K562 (cell line): ENCODE measurements at regions not wholly inside any gene's neighbourhood (a gene's known extent, or its start where the extent isn't known, plus 50 kb on each side); places are given as distances from the start of the nearest gene placed in this dataset.

ENCODE experiments used
- ATAC-seq: fragments of 200-7000 bp; cut with Tn5 transposase; 3 replicates; pipeline ENCODE4 v1.9.1; 2020; ENCODE audit warnings: moderate library complexity
- BruUV-seq: library from RNA; stranded (reverse); fragments of 400-500 nt; replicated peaks from 2 replicates; lab custom pipeline; 2021; lab: Mats Ljungman, UMichigan
- CTCF ChIA-PET: fragments of 300-600 bp; formaldehyde crosslinking; extraction: SDS; loops from one replicate; lab custom pipeline; 2021; ENCODE audit warnings: low intra/inter-chr PET ratio; lab: Yijun Ruan, JAX
- POLR2A ChIA-PET: fragments of 300-600, 350-650 bp; sonication (Branson Sonifier 250); formaldehyde crosslinking; extraction: SDS; loops from one replicate; lab custom pipeline; 2021; ENCODE audit warnings: antibody characterized with exemption, inconsistent platforms; lab: Yijun Ruan, JAX
- DNase-seq, 4 experiments: peaks; one replicate each; pipeline versions ENCODE4 v3.0.0 to v3.0.0-alpha.2; 2011 to 2018; ENCODE audit warnings: low spot score in 3 of 4, mixed read lengths in 3 of 4; ENCODE audit errors: extremely low read depth in 1 of 4
- FAIRE-seq: peaks from 2 replicates; lab custom pipeline; 2011; peaks lifted over from hg19 to GRCh38; lab: Jason Lieb, UNC
- H2AFZ ChIP-seq: 2 replicates; pipeline ENCODE4 v1.6.0; 2011; ENCODE audit warnings: low read depth, low read length, control low read depth, inconsistent platforms
- H3K27ac ChIP-seq: fragments of 200-600 bp; 3 replicates; pipeline ENCODE4 v1.8.0; 2011; ENCODE audit warnings: low read depth, mild to moderate bottlenecking, control low read depth, inconsistent platforms, low read length, moderate library complexity, mixed read lengths; ENCODE audit errors: extremely low read depth
- H3K27me3 ChIP-seq, 2 experiments: fragments of 300-600 bp in 1 of 2; 2 replicates in 1 of 2; 3 replicates in 1 of 2; pipeline versions ENCODE4 v1.6.0 to v1.8.0; 2011; ENCODE audit warnings: inconsistent platforms in 2 of 2, low read length in 2 of 2, mild to moderate bottlenecking in 1 of 2, mixed read lengths in 1 of 2, moderate library complexity in 1 of 2; ENCODE audit not compliant: control insufficient read depth in 2 of 2, insufficient read depth in 2 of 2
- H3K36me3 ChIP-seq: fragments of 300-600 bp; 3 replicates; pipeline ENCODE4 v1.8.0; 2011; ENCODE audit warnings: mild to moderate bottlenecking, low read length, inconsistent platforms; ENCODE audit not compliant: control insufficient read depth, insufficient read depth
- H3K4me1 ChIP-seq, 2 experiments: fragments of 200-600 bp in 1 of 2; replicated peaks in 1 of 2; 2 replicates in 1 of 2; 3 replicates in 1 of 2; pipeline versions ENCODE4 v1.5.1 to v1.8.0; 2011; ENCODE audit warnings: inconsistent platforms in 2 of 2, low read length in 2 of 2, mild to moderate bottlenecking in 1 of 2, mixed read lengths in 1 of 2, moderate library complexity in 1 of 2; ENCODE audit not compliant: control insufficient read depth in 2 of 2, insufficient read depth in 2 of 2
- H3K4me2 ChIP-seq: 2 replicates; pipeline ENCODE4 v1.6.1; 2011; ENCODE audit warnings: low read length, control low read depth, inconsistent platforms, mixed read lengths; ENCODE audit not compliant: insufficient read depth
- H3K4me3 ChIP-seq: fragments of 200-600 bp; sonication (generic), shearing (Covaris generic); 2 replicates; pipeline ENCODE4 v1.5.1; 2016; ENCODE audit warnings: control low read depth, inconsistent platforms
- H3K79me2 ChIP-seq: fragments of 200-600 bp; 3 replicates; pipeline ENCODE4 v1.8.0; 2011; ENCODE audit warnings: low read length, inconsistent platforms; ENCODE audit not compliant: control insufficient read depth, insufficient read depth
- H3K9ac ChIP-seq, 2 experiments: 2 replicates each; pipeline versions ENCODE4 v1.6.0 to v1.6.1; 2011; ENCODE audit warnings: low read depth in 2 of 2, low read length in 2 of 2, control low read depth in 1 of 2, inconsistent platforms in 1 of 2, mild to moderate bottlenecking in 1 of 2, mixed read lengths in 1 of 2; ENCODE audit not compliant: insufficient read depth in 1 of 2
- H3K9me1 ChIP-seq: one replicate; pipeline ENCODE4 v1.6.0; 2011; ENCODE audit warnings: inconsistent platforms, mild to moderate bottlenecking, low read length, moderate library complexity; ENCODE audit not compliant: control insufficient read depth, insufficient read depth
- H3K9me3 ChIP-seq: replicated peaks from 2 replicates; pipeline ENCODE4 v1.5.1; 2011; ENCODE audit warnings: low read depth, low read length, inconsistent platforms; ENCODE audit not compliant: control insufficient read depth, insufficient read depth
- H4K20me1 ChIP-seq: replicated peaks from 2 replicates; pipeline ENCODE4 v1.6.1; 2011; ENCODE audit warnings: low read length, inconsistent platforms, mixed read lengths; ENCODE audit not compliant: control insufficient read depth, insufficient read depth
- COPS2 ChIP-seq: fragments of 450-650 bp; conservative IDR thresholded peaks from 2 replicates; pipeline ENCODE4 v1.6.1; 2016; ENCODE audit warnings: mild to moderate bottlenecking, moderate library complexity
- ELF4 ChIP-seq: fragments of 450-650 bp; formaldehyde crosslinking; IDR thresholded peaks from 2 replicates; pipeline ENCODE4 v1.4.0; 2022; ENCODE audit warnings: missing genetic modification characterization
- FOXJ2 ChIP-seq: fragments of 200-800 bp; sonication (Bioruptor generic); IDR thresholded peaks from 2 replicates; pipeline ENCODE4 v1.6.1; 2016; ENCODE audit warnings: missing genetic modification characterization, missing compliant biosample characterization
- KAT7 ChIP-seq: sonication (generic); formaldehyde crosslinking; IDR thresholded peaks from 2 replicates; pipeline ENCODE4 v1.8.0; 2022; ENCODE audit warnings: missing genetic modification reagents, mild to moderate bottlenecking, borderline replicate concordance
- MEF2A ChIP-seq: IDR thresholded peaks from 2 replicates; pipeline ENCODE4 v1.6.1; 2011; ENCODE audit warnings: low read depth, mild to moderate bottlenecking, low read length, moderate library complexity; ENCODE audit not compliant: control insufficient read depth
- SLC30A9 ChIP-seq: fragments of 250-450 bp; sonication (Bioruptor Pico); IDR thresholded peaks from 2 replicates; pipeline ENCODE4 v1.8.0; 2022; ENCODE audit warnings: mild to moderate bottlenecking, moderate library complexity
- SUPT5H ChIP-seq: fragments of 450-650 bp; IDR thresholded peaks from 2 replicates; pipeline ENCODE4 v1.6.1; 2016
- USF1 ChIP-seq: sonication (generic); formaldehyde crosslinking; IDR thresholded peaks from 2 replicates; pipeline ENCODE4 v1.9.0; 2022; ENCODE audit warnings: mild to moderate bottlenecking, missing genetic modification reagents
- ZNF239 ChIP-seq: fragments of 250-450 bp; sonication (Bioruptor Pico); IDR thresholded peaks from 2 replicates; pipeline ENCODE4 v1.4.0; 2020; ENCODE audit warnings: mild to moderate bottlenecking
- ZNF407 ChIP-seq: fragments of 450-650 bp; IDR thresholded peaks from 2 replicates; pipeline ENCODE4 v1.6.1; 2016; ENCODE audit warnings: low read depth
- ZNF41 ChIP-seq: fragments of 250-450 bp; sonication (Bioruptor Pico); conservative IDR thresholded peaks from 2 replicates; pipeline ENCODE4 v1.4.0; 2020; ENCODE audit warnings: mild to moderate bottlenecking
- WGBS: fragments of 100-300 bp; shearing (Covaris generic); methylation state at CpG from one replicate; pipeline ENCODE4 v1.1.6; 2016; ENCODE audit warnings: low coverage, mixed read lengths; ENCODE audit not compliant: insufficient coverage; ENCODE audit errors: missing lambda C conversion rate; 5-methylcytosine and 5-hydroxymethylcytosine counted together
- in situ Hi-C: fragments of 300-500 bp; cut with MboI; formaldehyde crosslinking; loops from 4 replicates; pipeline ENCODE4 v1.15.0; 2018; ENCODE audit warnings: inconsistent platforms, mixed read lengths
- intact Hi-C: fragments of 100-400 bp; cut with micrococcal nuclease; formaldehyde crosslinking; loops from 2 replicates; pipeline ENCODE4 v1.14.2; 2022

GRCh38 chr20:6685181-6685582 lies 82.3 kb upstream of the BMP2 start:
- no peak for TF ChIP-seq COPS2
- TF ChIP-seq ELF4 (CRISPR knock-in tag), result no peak
- TF ChIP-seq ZNF41, result no peak
- TF ChIP-seq ZNF407, result no peak
- no peak for TF ChIP-seq USF1 (CRISPR knock-in tag)
- no peak for TF ChIP-seq FOXJ2 (tag)
- TF ChIP-seq SLC30A9 (CRISPR knock-in tag), result no peak
- TF ChIP-seq SUPT5H, result no peak
- no peak for TF ChIP-seq KAT7 (CRISPR knock-in tag)
- TF ChIP-seq MEF2A, result no peak
- TF ChIP-seq ZNF239, result no peak
- in situ Hi-C loops, result no loop called here
- FAIRE-seq (no peak), ATAC-seq (no peak), DNase-seq (no peak)
- POLR2A ChIA-PET, result interaction anchor here (0.7 kb wide), 1 partner anchor 99 kb away, joined by 3 read pairs; no protein-coding TSS in a partner anchor
- no peak overlapping the region for H3K9ac ChIP-seq
- H3K4me1 ChIP-seq, result no peaks in the 10 kb centered on the region
- H3K27ac ChIP-seq, result no peak overlapping the region
- H2AFZ ChIP-seq, result no peak overlapping the region
- WGBS, result 0% methylated on average over 5 of the region's 5 CpGs
- H3K4me2 ChIP-seq, result no peak overlapping the region
- intact Hi-C loops, result no loop called here
- CTCF ChIA-PET, result no interaction called here
- no peaks in the 10 kb centered on the region for H3K27me3 ChIP-seq
- no TSS peak for BruUV-seq
- no peaks in the 10 kb centered on the region for H3K9me3 ChIP-seq
- no peak overlapping the region for H3K4me3 ChIP-seq
- no peaks in the 10 kb centered on the region for H4K20me1 ChIP-seq
- H3K9me1 ChIP-seq, result no peaks in the 10 kb centered on the region
- no peaks in the 10 kb centered on the region for H3K36me3 ChIP-seq
- no peaks in the 10 kb centered on the region for H3K79me2 ChIP-seq
